Activated T-cell treated with anti-CD3 and anti-CD28 coated beads, Interleukin-2, amount 50 U/mL, for 72 hours (primary cell): ENCODE measurements at regions not wholly inside any gene's neighbourhood (a gene's known extent, or its start where the extent isn't known, plus 50 kb on each side); places are given as distances from the start of the nearest gene placed in this dataset.

Experiments used
- ATAC-seq, 2 donors: fragments of 150-1000 bp; cut with Tn5 transposase; replicated peaks in 1 of 2; 2 replicates each; pipeline ENCODE4 v1.10.0; 2021; ENCODE audit warnings: moderate library complexity in 2 of 2, mild to moderate bottlenecking in 1 of 2
- DNase-seq, 2 donors: peaks; one replicate each; pipeline ENCODE4 v3.0.0; 2021 to 2022; ENCODE audit warnings: mixed read lengths in 1 of 2
- H3K27ac Mint-ChIP-seq: one replicate; pipeline ENCODE4 v1.8.0; 2022; ENCODE audit warnings: mild to moderate bottlenecking, moderate library complexity, mixed read lengths
- H3K27me3 Mint-ChIP-seq: one replicate; pipeline ENCODE4 v1.8.0; 2022; ENCODE audit warnings: low read depth, mixed read lengths
- H3K36me3 Mint-ChIP-seq, 2 donors: one replicate each; pipeline ENCODE4 v1.8.0; 2022; ENCODE audit warnings: mixed read lengths in 2 of 2, mild to moderate bottlenecking in 1 of 2; ENCODE audit not compliant: insufficient read depth in 2 of 2
- H3K4me1 Mint-ChIP-seq: one replicate; pipeline ENCODE4 v1.8.0; 2022; ENCODE audit warnings: low read depth, mixed read lengths
- H3K4me3 Mint-ChIP-seq, 2 donors: one replicate each; pipeline ENCODE4 v1.8.0; 2022; ENCODE audit warnings: mild to moderate bottlenecking in 2 of 2, mixed read lengths in 2 of 2, moderate library complexity in 2 of 2
- H3K9me3 Mint-ChIP-seq, 2 donors: one replicate each; pipeline ENCODE4 v1.8.0; 2022; ENCODE audit warnings: mixed read lengths in 2 of 2

DNA sequence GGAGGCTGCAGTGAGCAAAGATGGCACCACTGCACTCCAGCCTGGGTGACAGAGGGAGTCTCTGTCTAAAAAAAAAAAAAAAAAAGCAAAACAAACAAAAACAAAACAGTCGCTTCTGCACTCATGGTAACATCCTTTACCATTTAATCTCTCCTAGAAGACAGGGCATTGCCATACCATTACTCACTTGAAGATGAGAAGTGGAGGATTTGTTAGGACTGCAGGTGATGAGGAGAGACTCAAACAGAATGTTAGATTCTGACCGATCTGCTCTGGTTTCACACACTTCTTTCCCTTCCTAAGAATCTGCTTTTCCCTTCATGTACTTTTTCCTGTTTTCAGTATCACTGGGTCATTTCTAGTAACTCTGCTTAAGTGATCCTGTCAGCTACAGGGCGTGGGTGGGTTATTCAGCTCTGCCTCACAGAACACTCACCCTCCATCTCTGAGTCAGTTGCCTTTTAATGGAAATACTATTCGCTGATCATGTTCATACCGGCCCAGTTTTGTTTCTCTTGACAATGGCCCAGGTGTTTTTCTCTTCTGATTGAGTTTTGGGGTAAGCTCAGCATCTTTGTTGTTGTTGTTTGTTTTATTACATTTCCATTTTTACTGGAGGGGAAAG lies 148.0 kb upstream of the ERG start:
- ATAC-seq (peak; percentile 82 to 86), DNase-seq (peak; percentile 32 to 40)
- Mint-ChIP-seq H3K27ac (no peak overlapping the region), H3K27me3 (peaks cover 19% of the 10 kb centered on the region), H3K4me3 (peak overlapping the region; percentile 2 to 60), H3K9me3 (peaks cover 0 to under 1% of the 10 kb centered on the region in 2 donors), H3K36me3 (no peaks in the 10 kb centered on the region), H3K4me1 (peaks cover 20% of the 10 kb centered on the region)

DNA sequence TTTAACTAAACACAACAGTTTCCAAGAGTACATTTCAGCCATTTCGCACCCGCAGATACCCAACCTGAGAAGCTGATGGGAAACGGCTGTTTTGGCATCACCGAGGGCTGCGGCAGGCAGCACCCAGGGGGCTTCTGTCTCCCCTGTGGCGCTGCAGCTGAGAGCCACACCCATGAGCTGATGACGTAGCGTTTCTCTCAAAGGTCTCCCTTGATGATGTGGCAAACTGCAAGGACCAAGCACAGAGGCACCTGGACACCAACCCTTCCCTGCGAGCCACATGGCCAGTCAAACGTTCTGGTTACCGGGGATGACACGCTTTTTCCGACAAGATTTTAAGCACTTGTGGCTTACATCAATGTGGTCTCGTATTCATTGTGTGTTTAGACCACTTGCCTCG lies 150.8 kb upstream of the ERG start:
- Mint-ChIP-seq H3K4me1 (peaks cover 20% of the 10 kb centered on the region), H3K9me3 (no peaks in the 10 kb centered on the region), H3K27ac (no peak overlapping the region), H3K4me3 (no peak overlapping the region), H3K36me3 (no peaks in the 10 kb centered on the region), H3K27me3 (peaks cover 36% of the 10 kb centered on the region)
- DNase-seq (no peak), ATAC-seq (no peak)

DNA sequence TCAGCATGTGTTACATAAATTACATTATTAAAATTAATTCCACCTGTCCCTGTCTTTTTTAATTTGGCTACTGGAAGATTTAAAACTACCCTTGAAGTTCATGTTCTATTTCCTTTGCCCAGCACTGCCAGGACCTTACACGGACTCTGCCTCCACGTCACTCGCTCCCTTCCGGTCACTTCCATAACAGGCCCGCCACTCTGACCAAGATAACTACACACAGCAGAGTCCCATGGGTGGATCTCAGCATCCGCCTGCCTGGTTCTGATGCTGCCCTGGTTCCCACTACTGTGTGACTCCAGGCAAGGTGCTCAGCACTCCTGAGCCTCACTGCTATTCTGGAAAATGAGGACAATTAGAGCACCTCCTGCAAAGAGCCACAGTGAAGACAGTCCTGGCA lies 153.3 kb upstream of the ERG start:
- Mint-ChIP-seq H3K4me3 (no peak overlapping the region), H3K27ac (no peak overlapping the region), H3K36me3 (no peaks in the 10 kb centered on the region), H3K9me3 (no peaks in the 10 kb centered on the region), H3K4me1 (peaks cover 6% of the 10 kb centered on the region), H3K27me3 (peaks cover 43% of the 10 kb centered on the region)
- ATAC-seq = no peak
- no peak for DNase-seq

DNA sequence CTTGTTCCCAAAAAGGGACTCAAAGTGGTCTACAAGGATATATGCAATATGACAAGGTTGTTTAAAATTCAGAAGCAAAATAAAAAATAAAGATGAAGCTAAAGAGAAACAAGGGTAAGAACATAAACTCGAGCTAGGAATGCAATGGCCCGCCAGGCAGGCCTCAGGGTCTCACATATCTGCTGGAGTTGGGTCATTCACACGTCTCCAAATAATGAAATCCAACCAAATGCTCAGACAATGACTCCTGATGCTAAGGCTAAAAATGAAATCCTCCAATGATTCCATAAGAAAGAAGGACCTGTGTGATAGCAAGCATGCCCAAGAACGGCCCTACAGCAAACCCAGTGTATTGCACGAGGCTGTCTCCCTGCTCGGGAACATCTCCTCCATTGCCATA lies 153.3 kb upstream of the ETS2 start:
- Mint-ChIP-seq H3K27me3 (peaks cover 50% of the 10 kb centered on the region), H3K27ac (no peak overlapping the region), H3K9me3 (no peaks in the 10 kb centered on the region), H3K36me3 (no peaks in the 10 kb centered on the region), H3K4me3 (no peak overlapping the region), H3K4me1 (no peaks in the 10 kb centered on the region)
- no peak for ATAC-seq
- DNase-seq = no peak

DNA sequence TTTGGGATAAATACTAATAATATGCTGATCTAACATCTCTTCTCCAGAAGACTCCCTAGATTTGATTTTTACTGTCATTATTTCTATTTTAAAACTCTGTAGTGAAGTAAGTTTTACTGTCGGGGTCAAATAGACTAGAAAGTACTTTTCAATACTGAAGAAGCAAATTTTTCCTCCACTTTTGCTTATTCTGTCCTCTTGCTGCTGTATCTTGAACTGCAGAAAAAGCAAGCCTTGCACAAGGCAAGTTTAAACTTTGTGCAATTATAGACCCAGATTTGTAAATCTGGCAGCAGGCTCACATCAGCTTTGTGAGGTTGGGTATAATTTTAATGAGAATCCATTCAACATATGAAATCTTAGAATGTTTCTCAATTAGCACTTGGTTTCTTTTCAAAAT lies 151.1 kb upstream of the ETS2 start:
- Mint-ChIP-seq H3K27ac (no peak overlapping the region), H3K9me3 (no peaks in the 10 kb centered on the region), H3K27me3 (peaks cover 56% of the 10 kb centered on the region), H3K4me3 (no peak overlapping the region), H3K4me1 (no peaks in the 10 kb centered on the region), H3K36me3 (no peaks in the 10 kb centered on the region)
- DNase-seq (no peak), ATAC-seq (no peak)

DNA sequence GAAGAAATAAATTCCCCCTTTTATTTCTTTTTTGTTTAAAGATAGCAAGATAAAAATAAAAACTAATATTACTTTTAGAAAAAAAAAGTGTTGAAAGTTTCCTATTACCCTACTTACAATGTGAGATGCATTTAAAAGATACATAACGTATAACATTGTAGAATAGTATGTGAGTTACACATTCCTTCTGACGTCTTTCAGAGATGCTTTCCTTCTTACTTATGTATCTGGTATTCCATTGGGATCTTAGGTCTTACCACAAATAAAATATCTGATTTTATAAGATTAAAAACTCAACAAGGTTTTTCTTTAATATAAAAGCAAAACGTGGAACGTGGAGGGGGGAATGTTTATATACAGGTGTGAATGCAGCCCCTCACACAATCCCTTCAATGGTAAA lies 147.2 kb upstream of the ETS2 start:
- no peak for ATAC-seq
- peaks cover 66% of the 10 kb centered on the region for H3K27me3 Mint-ChIP-seq
- peaks cover 0 to 2% of the 10 kb centered on the region in 2 donors for H3K36me3 Mint-ChIP-seq
- H3K4me1 Mint-ChIP-seq = peaks cover 11% of the 10 kb centered on the region
- no peak overlapping the region for H3K27ac Mint-ChIP-seq
- no peak for DNase-seq
- H3K4me3 Mint-ChIP-seq = no peak overlapping the region
- H3K9me3 Mint-ChIP-seq = no peaks in the 10 kb centered on the region

DNA sequence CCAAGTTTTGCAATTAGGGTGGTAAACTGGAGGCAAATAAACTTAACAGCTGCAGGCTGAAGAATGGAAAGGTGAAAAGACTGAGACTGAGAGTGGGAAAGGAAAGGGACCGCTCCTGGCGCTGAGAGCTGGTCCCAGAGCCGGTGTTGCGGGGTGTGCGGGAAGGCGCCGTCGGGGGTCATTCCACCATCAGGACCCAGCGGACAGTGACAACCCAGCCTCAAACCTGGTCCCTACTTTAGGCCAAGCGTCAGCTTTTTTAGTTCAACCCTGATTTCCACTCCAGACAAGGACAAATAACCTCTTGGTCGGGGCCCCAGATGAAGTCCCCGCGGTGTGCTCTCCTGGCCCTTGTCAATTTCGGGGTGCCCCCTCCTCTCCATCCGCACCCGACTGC lies 145.8 kb upstream of the ETS2 start:
- Mint-ChIP-seq H3K27ac (no peak overlapping the region), H3K36me3 (peaks cover 0 to 2% of the 10 kb centered on the region in 2 donors), H3K27me3 (peaks cover 78% of the 10 kb centered on the region), H3K4me3 (peak overlapping the region; percentile 62 to 82), H3K9me3 (no peaks in the 10 kb centered on the region), H3K4me1 (peaks cover 11% of the 10 kb centered on the region)
- DNase-seq (no peak), ATAC-seq (no peak)

DNA sequence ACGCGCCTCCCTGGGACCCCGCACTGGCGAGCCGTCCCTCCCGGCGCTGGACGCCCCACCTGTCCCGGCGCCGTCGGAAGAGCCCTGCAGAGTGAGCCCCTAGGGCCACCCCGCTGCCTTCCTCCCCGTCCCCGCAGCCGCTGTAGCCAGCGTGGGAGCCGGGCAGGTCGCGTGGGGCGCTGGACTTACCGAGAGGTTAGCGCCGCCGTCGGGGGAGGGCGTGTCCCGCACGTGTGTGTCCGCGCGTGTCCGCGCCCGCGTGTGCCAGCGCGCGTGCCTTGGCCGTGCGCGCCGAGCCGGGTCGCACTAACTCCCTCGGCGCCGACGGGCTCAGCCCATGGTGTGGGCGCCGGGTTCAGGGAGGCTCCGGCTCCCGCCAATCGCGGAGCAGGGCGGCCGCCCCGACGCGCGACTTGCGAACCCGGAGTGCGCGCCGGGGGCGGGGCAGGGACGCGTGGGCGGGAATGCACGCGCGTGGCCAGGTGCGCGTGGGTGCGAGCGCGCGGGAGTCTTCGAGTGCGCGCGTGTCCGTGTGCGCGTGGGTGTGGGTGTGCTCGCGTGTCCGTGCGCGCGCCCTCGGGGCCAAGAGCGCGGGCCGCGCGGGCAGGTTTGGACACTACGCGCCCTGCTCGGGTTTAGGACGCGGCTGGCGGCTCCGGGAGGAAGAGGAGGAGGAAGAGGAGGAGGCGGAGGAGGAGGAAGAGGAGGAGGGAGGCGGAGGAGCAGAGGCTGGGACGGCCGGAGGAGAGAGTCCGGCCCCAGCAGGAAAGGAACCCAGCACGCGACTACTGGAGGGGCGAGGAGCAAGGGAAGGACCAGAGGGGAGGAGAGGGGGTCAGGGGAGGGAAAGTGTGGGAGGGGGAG lies 145.2 kb upstream of the ETS2 start:
- Mint-ChIP-seq H3K27me3 (peaks cover 76% of the 10 kb centered on the region), H3K4me3 (peak overlapping the region; percentile 31 to 77), H3K4me1 (peaks cover 11% of the 10 kb centered on the region), H3K9me3 (no peaks in the 10 kb centered on the region), H3K36me3 (peaks cover 0 to 2% of the 10 kb centered on the region in 2 donors), H3K27ac (no peak overlapping the region)
- DNase-seq (peak; percentile 12 to 23), ATAC-seq (peak; percentile 52 to 62)

DNA sequence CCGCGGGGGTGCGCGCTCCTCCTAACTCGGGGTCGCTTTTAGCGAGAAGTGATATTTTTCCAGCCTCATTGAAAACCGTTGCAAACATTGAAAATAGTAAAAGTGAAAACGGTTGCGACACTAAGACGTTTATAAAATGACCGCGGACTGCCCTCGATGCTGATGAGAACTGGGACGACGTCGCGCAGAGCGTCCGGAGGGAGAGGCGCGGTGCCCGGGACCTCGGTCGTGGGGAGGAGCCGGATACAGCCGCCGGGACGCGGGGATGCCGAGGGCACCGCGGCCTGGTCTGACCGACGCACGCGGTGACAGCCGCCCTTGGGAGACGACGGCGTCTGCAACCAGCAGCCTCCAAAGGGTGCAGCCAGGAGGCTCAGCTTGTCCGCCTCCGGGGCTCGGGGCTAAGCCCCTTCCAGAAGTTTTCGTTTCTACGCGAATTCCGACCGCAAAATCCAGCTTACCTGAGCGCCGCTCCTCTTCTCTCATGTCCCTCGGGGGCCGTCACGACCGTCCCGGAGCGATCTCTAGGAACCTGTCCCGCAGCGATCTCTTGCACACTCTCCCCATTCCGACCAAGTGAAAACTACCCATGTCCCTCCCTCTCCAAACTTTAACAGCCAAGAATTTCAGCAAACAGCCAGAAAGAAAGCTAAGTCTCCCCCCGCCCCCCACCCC lies 144.4 kb upstream of the ETS2 start:
- peaks cover 11% of the 10 kb centered on the region for H3K4me1 Mint-ChIP-seq
- H3K4me3 Mint-ChIP-seq = peak overlapping the region; percentile 22 to 77
- H3K27ac Mint-ChIP-seq = no peak overlapping the region
- ATAC-seq (peak; percentile 59 to 66), DNase-seq (peak; percentile 14 to 24)
- H3K36me3 Mint-ChIP-seq = peaks cover 0 to 2% of the 10 kb centered on the region in 2 donors
- H3K27me3 Mint-ChIP-seq = peaks cover 79% of the 10 kb centered on the region
- H3K9me3 Mint-ChIP-seq = no peaks in the 10 kb centered on the region

DNA sequence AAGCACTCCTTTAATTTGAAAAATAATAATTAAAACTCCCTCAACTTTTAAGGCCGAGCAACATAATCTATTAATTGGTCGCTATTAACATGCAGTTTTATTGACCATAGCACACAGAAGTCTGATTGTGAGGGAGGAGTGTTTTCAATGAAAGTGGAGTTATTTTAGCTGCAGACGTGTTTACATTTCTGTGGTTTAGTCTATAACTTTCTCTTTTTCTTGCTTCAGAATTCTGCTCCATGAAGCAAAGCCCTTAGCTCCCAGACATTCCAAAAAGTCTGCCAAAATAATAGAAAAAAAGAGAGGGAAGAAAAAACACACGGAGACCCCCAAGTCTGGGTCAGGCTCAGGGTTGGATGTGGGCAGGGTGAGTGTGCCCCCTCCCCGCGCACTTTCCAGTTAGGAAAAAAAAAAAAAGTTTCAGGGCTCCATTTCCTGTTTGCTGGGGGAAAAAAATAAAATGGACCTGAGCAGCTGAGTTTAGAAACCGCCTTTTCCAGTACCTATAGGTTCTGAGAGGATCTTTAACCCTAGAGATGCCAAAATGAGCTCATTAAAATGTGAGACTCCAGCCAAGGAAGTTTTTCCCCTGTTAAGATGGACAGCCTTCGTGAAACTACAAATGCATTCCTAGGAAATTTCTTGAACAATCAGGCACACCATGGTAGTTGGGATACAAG lies 143.7 kb upstream of the ETS2 start:
- Mint-ChIP-seq H3K36me3 (peaks cover 0 to 2% of the 10 kb centered on the region in 2 donors), H3K27ac (no peak overlapping the region), H3K27me3 (peaks cover 73% of the 10 kb centered on the region), H3K9me3 (no peaks in the 10 kb centered on the region), H3K4me1 (peaks cover 11% of the 10 kb centered on the region), H3K4me3 (peak overlapping the region in 1 of 2 donors; percentile 77)
- DNase-seq (no peak), ATAC-seq (no peak)

DNA sequence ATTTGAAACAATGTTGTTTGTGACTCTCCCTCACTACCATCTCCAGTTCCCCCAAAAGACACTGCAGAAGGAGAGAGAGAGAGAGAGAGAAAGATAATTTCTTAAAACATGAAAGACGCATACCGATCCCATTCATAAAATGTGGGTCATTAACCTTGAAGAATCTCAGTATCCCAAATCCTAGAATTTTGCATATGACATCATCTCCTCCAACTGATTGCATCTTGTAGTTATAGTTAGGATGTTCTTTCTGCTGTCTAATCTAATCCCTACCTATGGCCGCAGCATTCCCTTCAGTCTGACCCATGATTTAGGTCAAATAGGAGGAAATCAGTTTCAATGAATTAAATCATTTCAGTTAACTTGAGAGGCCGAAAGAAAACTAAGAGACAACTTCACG lies 142.4 kb upstream of the ETS2 start:
- H3K36me3 Mint-ChIP-seq = peaks cover 0 to 2% of the 10 kb centered on the region in 2 donors
- no peak overlapping the region for H3K27ac Mint-ChIP-seq
- H3K27me3 Mint-ChIP-seq = peaks cover 63% of the 10 kb centered on the region

DNA sequence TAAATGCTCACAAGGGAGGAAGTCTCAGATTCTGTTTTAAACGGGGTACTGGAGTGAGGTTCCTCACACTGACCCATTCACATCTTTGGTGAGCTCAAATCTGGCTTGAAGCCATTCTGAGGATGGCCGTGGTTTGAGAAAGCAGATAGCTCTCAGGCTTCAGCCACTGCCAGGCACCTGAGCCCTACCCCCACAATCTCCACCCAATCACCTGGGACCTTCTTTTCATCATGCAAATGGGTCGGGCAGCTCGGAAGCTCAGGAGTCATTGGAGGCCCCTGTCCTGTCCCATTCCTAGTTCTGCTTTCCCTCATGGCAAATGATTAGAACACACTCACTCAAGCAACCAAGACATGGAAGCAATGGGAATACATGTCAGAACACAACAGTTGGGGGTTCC lies 141.4 kb upstream of the ETS2 start:
- no peak overlapping the region for H3K4me3 Mint-ChIP-seq
- no peaks in the 10 kb centered on the region for H3K9me3 Mint-ChIP-seq
- peaks cover 11% of the 10 kb centered on the region for H3K4me1 Mint-ChIP-seq
- ATAC-seq = no peak
- H3K36me3 Mint-ChIP-seq = peaks cover 0 to 2% of the 10 kb centered on the region in 2 donors
- H3K27me3 Mint-ChIP-seq = peaks cover 59% of the 10 kb centered on the region
- DNase-seq = no peak
- H3K27ac Mint-ChIP-seq = no peak overlapping the region

More for the DNA sequence above, 142.4 kb upstream of the ETS2 start:
- Mint-ChIP-seq H3K4me1 (peaks cover 11% of the 10 kb centered on the region), H3K4me3 (no peak overlapping the region), H3K9me3 (no peaks in the 10 kb centered on the region)
- DNase-seq (no peak), ATAC-seq (no peak)

DNA sequence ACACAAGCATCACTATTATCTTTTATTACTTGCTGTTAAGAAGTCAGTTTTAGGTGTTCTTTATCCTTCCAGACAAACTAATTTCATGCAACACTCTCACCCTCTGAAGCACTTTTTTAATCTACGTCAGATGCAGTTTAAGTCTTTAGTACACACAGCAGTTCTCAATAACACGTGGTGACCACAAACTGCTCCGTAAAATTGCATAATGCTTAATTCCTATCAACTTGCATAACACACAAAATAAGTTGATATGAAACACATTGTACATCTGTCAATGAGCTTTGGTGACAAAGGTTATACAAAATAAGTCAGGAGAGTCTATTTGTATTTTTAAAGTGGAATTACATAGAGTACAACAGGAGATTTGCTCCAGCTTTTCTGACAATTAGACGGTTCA lies 140.9 kb upstream of the ETS2 start:
- DNase-seq = no peak
- Mint-ChIP-seq H3K36me3 (peaks cover 0 to 2% of the 10 kb centered on the region in 2 donors), H3K27ac (no peak overlapping the region), H3K4me3 (no peak overlapping the region), H3K9me3 (no peaks in the 10 kb centered on the region), H3K27me3 (peaks cover 54% of the 10 kb centered on the region), H3K4me1 (peaks cover 11% of the 10 kb centered on the region)
- ATAC-seq = no peak
